Omental fat pad (tissue), 3 donors: ENCODE measurements at regions not wholly inside any gene's neighbourhood (a gene's known extent, or its start where the extent isn't known, plus 50 kb on each side); places are given as distances from the start of the nearest gene placed in this dataset.

Experiments used
- ATAC-seq: fragments of 150-250 bp; one replicate; pipeline ENCODE4 v1.9.1; 2016; ENCODE audit warnings: mild to moderate bottlenecking, moderate library complexity; ENCODE audit not compliant: low FRiP score
- DNase-seq: peaks from one replicate; pipeline ENCODE4 v3.0.0-alpha.2; 2019; ENCODE audit warnings: low spot score
- TF ChIP-seq, protein P1 (sequence below), 3 donors: fragments of 450-650 bp; IDR thresholded peaks; one replicate each; pipeline ENCODE4 v1.5.1; 2016 to 2017; ENCODE audit warnings: antibody characterized with exemption in 3 of 3, mild to moderate bottlenecking in 3 of 3, moderate library complexity in 2 of 3

DNA sequence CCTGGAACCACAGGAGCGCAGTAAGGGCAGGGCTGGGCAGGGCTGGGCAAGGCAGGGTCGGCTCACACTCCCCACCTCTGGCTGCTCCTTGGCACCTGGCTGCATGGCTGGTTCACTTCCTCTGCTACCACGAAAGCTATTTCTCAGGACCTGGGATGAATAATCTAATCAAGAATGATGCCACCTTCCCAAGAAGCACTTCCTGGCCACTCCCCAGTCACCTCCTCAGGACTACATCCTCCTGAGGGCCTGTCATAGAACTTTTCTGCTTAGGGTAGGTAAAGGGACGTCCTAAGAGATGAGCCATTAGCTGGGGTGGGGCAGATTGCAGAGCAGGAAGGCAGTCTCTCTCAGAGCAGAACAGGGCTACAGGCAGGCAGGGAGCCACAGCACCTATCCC, 288.2 kb upstream of the MAP3K1 start:
- DNase-seq (no peak), ATAC-seq (no peak)
- TF ChIP-seq, protein P1, sequence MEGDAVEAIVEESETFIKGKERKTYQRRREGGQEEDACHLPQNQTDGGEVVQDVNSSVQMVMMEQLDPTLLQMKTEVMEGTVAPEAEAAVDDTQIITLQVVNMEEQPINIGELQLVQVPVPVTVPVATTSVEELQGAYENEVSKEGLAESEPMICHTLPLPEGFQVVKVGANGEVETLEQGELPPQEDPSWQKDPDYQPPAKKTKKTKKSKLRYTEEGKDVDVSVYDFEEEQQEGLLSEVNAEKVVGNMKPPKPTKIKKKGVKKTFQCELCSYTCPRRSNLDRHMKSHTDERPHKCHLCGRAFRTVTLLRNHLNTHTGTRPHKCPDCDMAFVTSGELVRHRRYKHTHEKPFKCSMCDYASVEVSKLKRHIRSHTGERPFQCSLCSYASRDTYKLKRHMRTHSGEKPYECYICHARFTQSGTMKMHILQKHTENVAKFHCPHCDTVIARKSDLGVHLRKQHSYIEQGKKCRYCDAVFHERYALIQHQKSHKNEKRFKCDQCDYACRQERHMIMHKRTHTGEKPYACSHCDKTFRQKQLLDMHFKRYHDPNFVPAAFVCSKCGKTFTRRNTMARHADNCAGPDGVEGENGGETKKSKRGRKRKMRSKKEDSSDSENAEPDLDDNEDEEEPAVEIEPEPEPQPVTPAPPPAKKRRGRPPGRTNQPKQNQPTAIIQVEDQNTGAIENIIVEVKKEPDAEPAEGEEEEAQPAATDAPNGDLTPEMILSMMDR (IDR thresholded peaks at IDR 0.05), result no peak

DNA sequence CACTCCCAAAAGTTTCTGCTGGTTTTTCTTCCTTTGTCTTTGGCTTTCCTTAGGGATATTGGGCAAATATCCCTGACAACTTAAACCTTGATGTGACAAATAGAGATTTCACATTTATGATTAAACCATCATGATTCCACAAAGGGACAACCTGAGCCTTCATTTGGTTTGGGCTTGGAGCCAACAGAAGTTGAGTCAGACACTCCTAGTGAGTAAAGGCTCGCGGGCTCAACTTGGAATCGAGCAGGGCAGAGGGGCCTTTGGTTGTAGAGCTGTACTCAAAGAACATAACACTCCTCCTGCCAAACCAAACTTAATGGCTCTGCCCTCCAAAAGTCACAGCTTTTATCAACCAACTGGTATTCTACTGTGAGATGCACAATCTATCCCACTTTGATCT, 290.2 kb upstream of the MAP3K1 start:
- ATAC-seq (no peak), DNase-seq (no peak)
- TF ChIP-seq, protein P1 (IDR thresholded peaks at IDR 0.05), result no peak

DNA sequence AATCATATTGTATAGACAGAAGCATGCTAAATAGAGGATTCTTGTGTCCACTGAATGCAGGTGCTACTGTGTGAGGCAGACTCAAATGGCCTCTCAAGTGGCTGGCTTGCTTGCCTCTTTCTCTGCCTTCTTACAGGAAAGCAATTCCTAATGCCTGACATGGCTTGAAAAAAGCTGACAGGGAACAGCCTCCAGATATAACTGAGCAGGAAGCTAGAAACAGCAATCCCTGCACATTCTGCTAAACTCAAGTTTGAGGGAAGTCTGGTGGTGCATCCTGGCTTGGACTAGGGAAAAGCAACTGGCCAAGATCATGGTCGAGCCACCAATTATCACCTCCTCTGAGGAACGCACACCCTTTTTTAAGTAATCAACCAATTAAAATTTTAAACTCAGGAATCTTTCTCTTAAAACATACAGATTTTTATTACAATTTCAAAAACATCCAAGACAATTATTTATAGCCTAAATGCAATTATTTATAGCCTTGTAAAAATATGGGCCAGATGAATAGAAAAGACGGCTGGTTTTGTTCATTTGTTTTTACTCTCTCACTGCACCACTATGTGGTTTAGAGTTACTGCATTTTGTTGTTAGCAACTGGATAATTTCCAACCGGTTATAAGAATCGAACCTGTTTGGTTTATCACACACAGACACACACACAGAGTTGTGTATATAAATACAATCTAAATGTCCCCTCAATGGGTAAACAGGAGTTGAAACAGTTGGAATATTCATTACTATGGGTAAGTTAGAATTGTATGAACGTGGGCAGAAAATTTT, 290.9 kb upstream of the ANKRD55 start:
- no peak for ATAC-seq
- TF ChIP-seq, protein P1 (IDR thresholded peaks at IDR 0.05), result no peak
- no peak for DNase-seq

DNA sequence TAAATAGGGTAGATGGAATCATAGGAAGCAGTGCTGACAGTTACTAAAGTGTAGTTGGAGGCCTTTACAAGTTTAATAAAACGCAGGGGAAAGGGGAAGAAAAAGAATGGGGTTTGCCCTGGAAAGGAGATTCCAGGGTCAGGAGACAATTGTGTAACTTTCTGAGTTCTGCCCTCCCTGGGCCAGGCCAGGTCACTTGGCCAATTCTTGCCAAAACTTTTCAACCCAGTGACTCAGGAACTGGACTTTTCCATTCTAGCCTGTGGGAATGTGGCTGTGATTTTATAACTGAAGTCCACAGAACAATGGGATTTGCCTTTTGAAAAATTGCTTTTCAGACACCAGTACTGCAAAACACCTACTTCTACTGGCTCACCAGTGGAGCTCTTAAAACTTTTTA, 289.8 kb upstream of the ANKRD55 start:
- TF ChIP-seq, protein P1 (IDR thresholded peaks at IDR 0.05), result no peak
- ATAC-seq (peak; percentile 79), DNase-seq (no peak)

DNA sequence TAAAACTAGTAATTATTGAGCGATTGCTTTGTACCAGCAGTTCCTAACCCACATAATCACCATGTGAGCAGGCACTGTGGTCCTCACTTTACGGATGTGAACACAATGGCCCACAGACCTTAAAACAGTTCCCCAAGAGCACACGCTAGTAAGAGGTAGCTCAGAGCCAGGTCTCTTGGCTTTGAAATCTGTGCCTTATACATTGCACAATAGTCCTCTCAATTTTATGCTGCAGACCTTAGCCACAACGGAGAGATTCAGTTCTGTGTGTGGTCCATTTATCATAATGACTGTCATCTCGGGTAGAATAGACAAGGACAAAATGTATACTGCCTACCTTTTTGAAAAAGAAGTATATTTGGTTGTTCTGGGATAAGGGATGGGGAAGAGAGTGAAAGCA, 289.0 kb upstream of the ANKRD55 start:
- no peak for DNase-seq
- ATAC-seq, result no peak
- TF ChIP-seq, protein P1 (IDR thresholded peaks at IDR 0.05), result no peak

DNA sequence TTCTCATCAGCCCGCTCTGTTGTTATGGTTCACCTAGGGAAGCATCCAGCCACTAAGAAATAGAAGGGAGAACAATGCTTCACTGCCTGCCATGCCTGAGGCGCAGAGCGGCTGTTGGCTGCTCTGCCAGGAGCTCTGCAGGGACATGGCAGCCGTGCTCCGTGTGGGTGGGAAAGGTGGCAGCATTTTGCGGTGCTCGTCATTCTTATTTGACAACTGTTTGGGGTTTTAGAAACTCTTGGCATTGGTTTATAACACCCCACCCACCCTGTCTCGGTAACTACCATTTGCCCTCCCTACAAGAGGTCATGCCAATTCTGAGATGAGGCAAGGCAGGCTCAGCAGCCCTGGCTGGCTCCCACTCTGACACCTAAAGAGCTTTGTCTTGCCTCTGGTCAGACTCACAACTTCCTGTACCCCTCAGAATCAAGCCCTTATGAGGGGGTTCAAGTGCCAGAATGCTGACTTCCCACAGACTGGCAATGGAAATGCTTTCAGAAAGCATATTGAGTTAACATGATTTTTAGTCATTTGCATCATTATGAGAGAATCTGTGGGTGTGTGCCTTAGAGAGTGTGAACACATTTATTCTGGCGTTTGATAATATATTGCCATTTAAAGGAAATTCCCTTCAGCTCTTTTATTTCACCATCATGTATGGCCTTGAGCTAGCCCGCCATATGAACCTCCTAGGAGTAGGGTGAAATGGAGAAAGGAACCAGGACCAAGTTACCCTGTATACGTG, 288.0 kb upstream of the ANKRD55 start:
- DNase-seq (no peak), ATAC-seq (no peak)
- TF ChIP-seq, protein P1 (IDR thresholded peaks at IDR 0.05), result no peak

DNA sequence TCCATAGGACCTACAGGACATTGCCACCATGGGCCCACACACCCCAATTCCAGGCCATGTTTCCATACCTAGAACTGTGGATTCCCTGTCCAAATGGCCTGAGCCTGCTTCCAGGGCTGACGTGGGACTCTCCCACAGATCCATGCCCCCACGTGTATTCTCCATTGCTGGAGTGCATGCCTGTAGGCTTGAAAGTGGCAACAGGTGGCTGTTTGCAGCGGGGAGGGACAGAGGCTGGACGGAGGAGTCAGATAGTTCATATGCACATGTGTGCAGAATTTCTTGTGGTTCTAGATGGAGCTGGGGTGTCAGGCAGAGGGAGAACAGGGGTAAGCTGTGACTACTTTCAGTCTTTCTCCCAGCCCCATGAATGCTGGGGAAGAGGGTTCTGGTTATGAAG, 285.7 kb upstream of the ANKRD55 start:
- no peak for DNase-seq
- ATAC-seq, result no peak
- TF ChIP-seq, protein P1 (IDR thresholded peaks at IDR 0.05), result no peak
